GM13976 (cell line): ENCODE measurements at regions not wholly inside any gene's neighbourhood (a gene's known extent, or its start where the extent isn't known, plus 50 kb on each side); places are given as distances from the start of the nearest gene placed in this dataset.

ENCODE experiments used
- DNase-seq: peaks from one replicate; pipeline ENCODE4 v3.0.0; 2012; ENCODE audit warnings: low spot score
- CTCF ChIP-seq: IDR thresholded peaks from 2 replicates; pipeline ENCODE4 v1.5.1; 2012; ENCODE audit warnings: borderline replicate concordance, mild to moderate bottlenecking; ENCODE audit not compliant: insufficient read depth; ENCODE audit errors: extremely low read depth, missing control alignments, control extremely low read depth
- in situ Hi-C: fragments of 300-500 bp; cut with MboI; formaldehyde crosslinking; loops from one replicate; pipeline ENCODE4 v1.12.0; 2022; ENCODE audit warnings: low sequenced_read_pairs, mixed read lengths, inconsistent platforms; ENCODE audit not compliant: unreplicated experiment

DNA sequence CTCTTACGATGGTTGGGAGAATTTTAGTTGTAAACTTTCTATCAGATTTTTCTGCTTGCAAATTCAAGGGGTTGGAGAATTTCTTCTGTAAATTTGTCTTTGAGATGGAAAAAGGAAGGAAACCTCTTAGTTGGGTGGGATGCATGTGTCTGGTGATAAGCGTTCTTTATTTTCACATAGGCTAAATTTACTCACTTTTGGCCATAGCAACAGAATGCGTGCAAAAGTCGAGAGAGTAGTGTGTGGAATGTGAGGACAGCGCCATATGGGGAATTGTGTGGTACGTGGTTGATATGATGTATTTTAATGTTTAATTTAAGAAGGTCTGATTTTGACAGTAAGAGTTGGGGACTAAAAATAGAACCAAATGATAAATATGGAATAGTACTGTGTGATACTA, 282.2 kb downstream of the TAF11L14 start:
- no peak for DNase-seq
- no peak for TF ChIP-seq CTCF
- in situ Hi-C loops: no loop called here

DNA sequence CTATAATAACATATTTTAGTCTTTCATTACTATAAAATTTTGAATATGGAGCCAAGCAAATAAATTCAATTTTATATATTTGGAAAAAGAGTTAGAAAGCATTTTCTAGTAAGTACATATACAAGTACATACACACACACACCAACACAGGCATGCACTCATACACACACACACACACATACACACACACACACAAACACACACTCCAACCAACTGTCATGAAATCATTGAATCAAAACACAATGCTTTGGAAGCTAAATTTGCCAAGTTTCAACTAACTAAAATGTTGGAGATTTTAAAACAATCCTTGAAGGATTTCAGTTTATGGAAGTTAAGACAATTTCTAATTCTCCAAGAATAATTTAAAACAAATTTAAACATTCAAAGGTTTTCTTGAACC, 283.2 kb downstream of the TAF11L14 start:
- in situ Hi-C loops: no loop called here
- no peak for DNase-seq
- no peak for TF ChIP-seq CTCF

- DNase-seq: no peak
- TF ChIP-seq CTCF: no peak
- in situ Hi-C loops: no loop called here
Observed at GRCh38 chr5:17918373-17919104, 284.3 kb downstream of the TAF11L14 start.

GRCh38 chr5:17925276-17925675, 291.0 kb downstream of the TAF11L14 start:
- in situ Hi-C loops: no loop called here
- no peak for DNase-seq
- no peak for TF ChIP-seq CTCF

DNA sequence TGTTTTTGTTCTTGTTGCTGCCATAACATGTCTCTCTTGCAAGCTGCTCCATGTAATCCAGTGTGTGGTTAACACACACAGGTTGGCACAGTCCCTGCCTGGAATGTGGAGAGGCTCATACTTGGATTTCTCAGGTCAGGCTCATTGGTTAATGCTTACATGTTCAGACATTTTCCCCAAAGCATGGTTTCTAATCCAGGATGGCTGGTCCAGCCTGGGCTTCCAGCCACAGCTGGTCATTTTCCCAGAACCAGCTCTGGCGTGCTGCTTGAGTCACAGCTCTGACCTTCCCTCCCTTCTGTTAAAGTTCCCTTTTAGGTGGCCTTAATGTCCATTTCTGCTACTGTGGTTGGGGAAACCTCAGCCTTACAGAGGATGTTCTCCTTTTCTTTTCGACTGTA, 294.3 kb downstream of the TAF11L14 start:
- DNase-seq: no peak
- no peak for TF ChIP-seq CTCF
- in situ Hi-C loops: no loop called here

- no peak for TF ChIP-seq CTCF
- in situ Hi-C loops: no loop called here
- no peak for DNase-seq
Observed at GRCh38 chr5:17929171-17929570, 294.9 kb downstream of the TAF11L14 start.
